GM21390 (cell line): ENCODE measurements at regions not wholly inside any gene's neighbourhood (a gene's known extent, or its start where the extent isn't known, plus 50 kb on each side); places are given as distances from the start of the nearest gene placed in this dataset.

ENCODE experiments used
- ATAC-seq: cut with Tn5 transposase; IDR thresholded peaks from one replicate; pipeline ENCODE4 v1.9.1; 2021; ENCODE audit not compliant: unreplicated experiment

- ATAC-seq: no peak
Measured at GRCh38 chr12:130070126-130070611, 92.1 kb upstream of the FZD10 start.

GRCh38 chr12:130073721-130074120, 88.5 kb upstream of the FZD10 start:
- no peak for ATAC-seq

GRCh38 chr12:130074661-130075406, 87.4 kb upstream of the FZD10 start:
- no peak for ATAC-seq

- no peak for ATAC-seq
Measured at GRCh38 chr12:130075497-130076076, 86.7 kb upstream of the FZD10 start.

GRCh38 chr12:130076126-130076525, 86.1 kb upstream of the FZD10 start:
- ATAC-seq: no peak

- no peak for ATAC-seq
Measured at GRCh38 chr12:130076752-130077151, 85.5 kb upstream of the FZD10 start.

- ATAC-seq: no peak
Measured at GRCh38 chr12:130078852-130079251, 83.4 kb upstream of the FZD10 start.

- ATAC-seq: no peak
Measured at GRCh38 chr12:130079279-130079678, 83.0 kb upstream of the FZD10 start.

GRCh38 chr12:130080205-130080604, 82.1 kb upstream of the FZD10 start:
- no peak for ATAC-seq

GRCh38 chr12:130081117-130081805, 81.0 kb upstream of the FZD10 start:
- no peak for ATAC-seq

GRCh38 chr12:130083002-130083401, 79.3 kb upstream of the FZD10 start:
- no peak for ATAC-seq

GRCh38 chr12:130083734-130084133, 78.5 kb upstream of the FZD10 start:
- no peak for ATAC-seq

GRCh38 chr12:130084359-130084758, 77.9 kb upstream of the FZD10 start:
- ATAC-seq: no peak

GRCh38 chr12:130086248-130086647, 76.0 kb upstream of the FZD10 start:
- ATAC-seq: no peak

GRCh38 chr12:130086797-130087196, 75.5 kb upstream of the FZD10 start:
- ATAC-seq: no peak

- no peak for ATAC-seq
Measured at GRCh38 chr12:130087222-130087621, 75.0 kb upstream of the FZD10 start.

- ATAC-seq: no peak
Measured at GRCh38 chr12:130088504-130088903, 73.8 kb upstream of the FZD10 start.

- ATAC-seq: no peak
Measured at GRCh38 chr12:130090542-130090941, 71.7 kb upstream of the FZD10 start.

- ATAC-seq: no peak
Measured at GRCh38 chr12:130093380-130093779, 68.9 kb upstream of the FZD10 start.

- no peak for ATAC-seq
Measured at GRCh38 chr12:130097342-130097741, 64.9 kb upstream of the FZD10 start.

- no peak for ATAC-seq
Measured at GRCh38 chr12:130097798-130098255, 64.4 kb upstream of the FZD10 start.
